Central memory CD8-positive, alpha-beta T cell (primary cell): ENCODE measurements at regions not wholly inside any gene's neighbourhood (a gene's known extent, or its start where the extent isn't known, plus 50 kb on each side); places are given as distances from the start of the nearest gene placed in this dataset.

ENCODE experiments used
- ATAC-seq: fragments of 150-1000 bp; cut with Tn5 transposase; replicated peaks from 2 replicates; pipeline ENCODE4 v1.10.0; 2022; ENCODE audit warnings: mild to moderate bottlenecking, moderate FRiP score, moderate number of reproducible peaks; ENCODE audit not compliant: poor library complexity, severe bottlenecking; ENCODE audit errors: extremely low read depth
- DNase-seq, 2 donors: peaks; one replicate each; pipeline ENCODE4 v3.0.0; 2021; ENCODE audit warnings: low spot score in 2 of 2
- H3K27ac Mint-ChIP-seq: one replicate; pipeline ENCODE4 v1.8.0; 2022; ENCODE audit warnings: low read depth, mild to moderate bottlenecking, moderate library complexity, mixed read lengths
- H3K27me3 Mint-ChIP-seq: one replicate; pipeline ENCODE4 v1.8.0; 2022; ENCODE audit warnings: mixed read lengths
- H3K36me3 Mint-ChIP-seq: one replicate; pipeline ENCODE4 v1.8.0; 2022; ENCODE audit warnings: mild to moderate bottlenecking, moderate library complexity, mixed read lengths; ENCODE audit not compliant: insufficient read depth
- H3K4me1 Mint-ChIP-seq: one replicate; pipeline ENCODE4 v1.8.0; 2022; ENCODE audit warnings: mixed read lengths
- H3K4me3 Mint-ChIP-seq: one replicate; pipeline ENCODE4 v1.8.0; 2022; ENCODE audit warnings: mild to moderate bottlenecking, moderate library complexity, mixed read lengths
- H3K9me3 Mint-ChIP-seq: one replicate; pipeline ENCODE4 v1.8.0; 2022; ENCODE audit warnings: mixed read lengths

DNA sequence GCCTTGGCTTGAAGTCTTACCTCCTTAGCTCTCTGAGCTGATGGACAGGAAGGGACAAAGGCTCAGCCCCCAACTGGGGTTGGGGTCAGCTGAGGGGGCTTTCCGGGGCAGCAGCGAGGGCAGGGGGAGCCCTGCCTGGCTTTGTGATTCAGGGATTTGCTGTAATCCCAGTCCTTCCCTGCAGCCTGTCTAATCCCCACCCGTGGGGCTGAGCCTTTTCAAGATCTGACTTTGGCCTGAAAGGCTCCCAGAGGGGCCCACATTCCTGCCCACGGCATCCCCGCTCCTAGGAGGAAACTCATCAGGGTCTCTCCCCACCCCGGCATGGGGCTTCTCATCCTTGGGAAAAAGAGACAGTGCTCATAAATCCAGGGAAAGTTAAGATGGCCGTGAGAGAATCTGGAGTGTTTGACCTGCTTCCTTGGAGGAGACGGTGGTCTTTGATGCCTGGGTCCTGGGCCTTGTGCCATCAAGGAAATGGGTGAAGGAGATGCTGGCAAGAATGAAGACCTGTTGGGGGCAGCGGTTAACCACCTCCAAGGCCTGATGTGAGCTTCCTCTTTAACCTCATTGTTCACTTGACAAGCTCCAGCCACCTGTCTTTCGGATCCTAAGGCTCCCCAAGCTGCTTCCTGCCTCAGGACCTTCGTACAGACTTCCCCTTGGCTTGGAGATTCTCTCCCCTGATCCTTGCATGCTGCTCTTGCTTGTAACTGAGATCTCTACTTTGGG lies 83.1 kb upstream of the WNT4 start:
- DNase-seq (no peak), ATAC-seq (no peak)
- no peaks in the 10 kb centered on the region for H3K9me3 Mint-ChIP-seq
- no peak overlapping the region for H3K4me3 Mint-ChIP-seq
- H3K27me3 Mint-ChIP-seq = peaks cover 70% of the 10 kb centered on the region
- H3K27ac Mint-ChIP-seq = no peak overlapping the region
- H3K4me1 Mint-ChIP-seq = no peaks in the 10 kb centered on the region
- H3K36me3 Mint-ChIP-seq = peaks cover 2% of the 10 kb centered on the region

DNA sequence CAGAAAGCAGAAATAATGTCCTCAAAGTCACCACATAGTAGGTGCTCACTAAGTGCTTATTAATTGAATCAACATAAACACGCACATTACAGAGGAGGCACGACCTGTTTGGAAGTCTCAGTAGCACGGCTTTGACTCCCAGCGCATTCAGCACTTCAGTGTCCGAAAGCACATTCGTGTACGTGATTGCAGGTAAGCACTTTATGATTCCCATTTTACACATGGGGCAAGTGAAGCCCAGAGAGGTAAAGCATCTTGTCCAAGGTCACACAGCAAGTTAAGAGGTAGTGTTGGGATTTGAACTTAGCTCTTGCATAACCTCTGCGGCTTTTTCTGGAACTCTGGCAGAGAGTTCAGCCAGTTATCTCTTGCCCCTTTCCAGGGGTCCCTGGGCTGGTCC lies 85.2 kb upstream of the WNT4 start:
- Mint-ChIP-seq H3K27ac (no peak overlapping the region), H3K9me3 (no peaks in the 10 kb centered on the region), H3K4me3 (no peak overlapping the region), H3K27me3 (peaks cover 52% of the 10 kb centered on the region), H3K36me3 (peaks cover 2% of the 10 kb centered on the region), H3K4me1 (no peaks in the 10 kb centered on the region)
- ATAC-seq (no peak), DNase-seq (no peak)

DNA sequence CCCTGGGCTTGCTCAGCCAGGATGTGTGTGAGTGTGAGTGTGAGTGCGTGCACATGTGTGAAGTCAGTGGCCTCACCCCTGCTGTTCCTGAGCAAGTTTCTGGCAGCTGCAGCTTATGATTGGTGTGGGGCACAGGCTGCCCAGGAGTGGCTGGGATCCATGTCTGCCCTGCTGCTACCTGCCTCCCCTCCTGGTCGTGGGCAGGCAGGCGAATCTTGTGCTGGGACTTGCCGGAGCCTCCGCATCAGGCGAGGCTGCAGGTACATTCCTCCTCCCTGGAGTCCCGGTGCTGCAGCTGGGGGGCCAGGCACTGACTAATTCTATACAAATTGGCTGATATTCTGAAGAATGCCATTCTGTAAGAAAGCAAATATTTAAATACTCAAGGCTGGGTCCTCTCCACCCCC lies 85.6 kb upstream of the WNT4 start:
- H3K36me3 Mint-ChIP-seq = peaks cover 2% of the 10 kb centered on the region
- H3K27me3 Mint-ChIP-seq = peaks cover 48% of the 10 kb centered on the region
- H3K27ac Mint-ChIP-seq = no peak overlapping the region
- no peaks in the 10 kb centered on the region for H3K9me3 Mint-ChIP-seq
- no peaks in the 10 kb centered on the region for H3K4me1 Mint-ChIP-seq
- ATAC-seq (no peak), DNase-seq (no peak)
- H3K4me3 Mint-ChIP-seq = no peak overlapping the region

DNA sequence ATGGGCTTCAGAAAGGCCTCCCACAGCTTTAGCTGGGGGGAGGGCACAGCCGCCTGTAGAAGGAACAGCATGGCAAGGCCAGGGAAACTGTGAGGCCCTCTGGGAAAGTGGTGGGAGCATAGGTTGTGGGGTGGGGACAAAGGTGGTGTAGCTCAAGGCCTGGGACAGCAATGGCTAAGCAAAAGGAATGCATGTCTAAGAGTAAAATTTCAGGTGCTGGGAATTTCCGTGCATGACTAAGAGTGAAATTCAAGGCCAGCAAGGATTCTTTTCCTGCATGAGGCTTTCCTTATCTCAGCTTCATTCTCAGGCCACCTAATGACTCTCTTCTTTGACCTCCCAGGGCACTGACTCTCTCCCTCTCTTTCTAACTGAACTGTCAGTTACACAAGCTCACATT lies 86.5 kb upstream of the WNT4 start:
- no peak for ATAC-seq

DNA sequence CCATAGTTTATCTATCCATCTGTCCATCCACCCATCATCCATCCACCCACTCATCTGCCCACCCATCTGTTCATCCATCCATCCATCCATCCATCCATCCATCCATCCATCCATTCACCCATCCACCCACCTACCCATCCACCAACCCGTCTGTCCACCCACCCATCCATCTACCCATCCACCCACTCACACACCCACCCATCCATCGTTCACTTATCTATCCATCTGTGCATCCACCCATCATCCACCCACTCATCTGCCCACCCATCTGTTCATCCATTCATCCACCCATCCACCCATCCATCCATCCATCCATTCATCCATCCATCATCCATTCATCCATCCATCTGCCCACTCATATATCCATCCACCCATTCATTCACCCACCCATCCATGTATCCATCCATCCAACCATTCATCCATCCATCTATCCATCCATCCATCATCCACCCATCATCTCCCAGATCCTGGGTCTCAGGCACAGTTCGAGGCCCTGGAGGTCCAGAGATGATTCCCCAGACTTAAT lies 88.2 kb upstream of the WNT4 start:
- DNase-seq = no peak
- H3K36me3 Mint-ChIP-seq = no peaks in the 10 kb centered on the region
- no peaks in the 10 kb centered on the region for H3K9me3 Mint-ChIP-seq
- ATAC-seq = no peak
- peaks cover 43% of the 10 kb centered on the region for H3K27me3 Mint-ChIP-seq
- no peak overlapping the region for H3K27ac Mint-ChIP-seq
- H3K4me3 Mint-ChIP-seq = no peak overlapping the region
- no peaks in the 10 kb centered on the region for H3K4me1 Mint-ChIP-seq

More for the DNA sequence above, 86.5 kb upstream of the WNT4 start:
- Mint-ChIP-seq H3K9me3 (no peaks in the 10 kb centered on the region), H3K4me1 (no peaks in the 10 kb centered on the region), H3K27me3 (peaks cover 45% of the 10 kb centered on the region), H3K36me3 (peaks cover 2% of the 10 kb centered on the region), H3K4me3 (no peak overlapping the region), H3K27ac (no peak overlapping the region)
- no peak for DNase-seq

DNA sequence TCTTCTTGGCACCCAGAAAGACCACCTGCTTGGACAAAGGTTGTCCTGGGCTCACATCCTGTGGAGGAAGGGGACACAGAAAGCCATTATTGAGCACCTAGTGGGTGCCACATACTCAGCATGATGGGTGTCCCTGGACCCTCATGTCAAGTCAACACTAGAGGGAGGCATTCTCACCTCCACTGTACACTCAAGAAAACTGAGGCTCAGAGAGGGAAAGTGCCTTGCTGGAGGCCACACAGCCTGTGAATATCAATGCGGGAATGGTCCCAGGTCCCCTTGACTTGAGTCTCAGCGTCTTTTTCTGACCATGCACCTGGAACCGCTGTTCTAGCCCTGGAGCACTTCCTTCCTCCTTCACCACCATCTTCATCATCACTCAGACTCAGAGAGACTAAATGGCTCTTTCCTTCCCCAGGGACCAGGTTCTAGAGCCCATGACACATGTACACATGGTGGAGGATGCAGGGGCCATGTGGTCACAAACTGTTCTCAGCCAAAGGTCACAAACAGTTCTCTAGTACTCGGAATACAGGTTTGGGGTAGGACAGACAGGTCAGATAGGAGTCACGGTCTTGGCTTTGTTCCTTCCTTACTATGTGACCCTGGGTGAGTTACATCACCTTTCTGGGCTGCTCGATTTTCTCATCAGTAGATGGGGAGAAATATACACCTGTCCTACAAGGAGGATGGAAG lies 89.2 kb upstream of the WNT4 start:
- no peak for DNase-seq
- H3K36me3 Mint-ChIP-seq = no peaks in the 10 kb centered on the region
- H3K27me3 Mint-ChIP-seq = peaks cover 36% of the 10 kb centered on the region
- no peak for ATAC-seq
- no peak overlapping the region for H3K4me3 Mint-ChIP-seq
- no peaks in the 10 kb centered on the region for H3K4me1 Mint-ChIP-seq
- H3K9me3 Mint-ChIP-seq = no peaks in the 10 kb centered on the region
- H3K27ac Mint-ChIP-seq = no peak overlapping the region

DNA sequence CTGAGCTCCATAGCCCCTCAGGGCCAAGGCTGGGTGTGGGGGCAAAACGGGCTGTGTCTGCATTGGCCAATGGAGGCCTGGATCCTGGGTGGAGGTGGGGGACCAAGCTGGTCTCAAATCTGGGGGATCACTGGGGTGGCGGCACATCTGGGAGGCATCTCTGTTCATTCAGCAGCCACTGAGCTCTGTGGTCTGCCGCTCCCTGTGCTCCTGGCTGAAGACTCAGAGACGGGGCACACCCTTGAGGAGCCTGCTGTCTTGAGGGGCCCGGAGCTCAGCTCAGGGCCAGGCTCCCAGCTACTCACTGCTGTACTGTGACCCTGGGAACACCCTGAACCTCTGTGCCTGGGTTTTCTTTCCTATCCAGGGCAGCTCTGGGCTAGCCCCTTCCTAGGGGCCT lies 90.3 kb upstream of the WNT4 start:
- peaks cover 32% of the 10 kb centered on the region for H3K27me3 Mint-ChIP-seq
- H3K36me3 Mint-ChIP-seq = no peaks in the 10 kb centered on the region
- DNase-seq (no peak), ATAC-seq (no peak)
- H3K9me3 Mint-ChIP-seq = no peaks in the 10 kb centered on the region
- no peaks in the 10 kb centered on the region for H3K4me1 Mint-ChIP-seq
- no peak overlapping the region for H3K4me3 Mint-ChIP-seq
- no peak overlapping the region for H3K27ac Mint-ChIP-seq

DNA sequence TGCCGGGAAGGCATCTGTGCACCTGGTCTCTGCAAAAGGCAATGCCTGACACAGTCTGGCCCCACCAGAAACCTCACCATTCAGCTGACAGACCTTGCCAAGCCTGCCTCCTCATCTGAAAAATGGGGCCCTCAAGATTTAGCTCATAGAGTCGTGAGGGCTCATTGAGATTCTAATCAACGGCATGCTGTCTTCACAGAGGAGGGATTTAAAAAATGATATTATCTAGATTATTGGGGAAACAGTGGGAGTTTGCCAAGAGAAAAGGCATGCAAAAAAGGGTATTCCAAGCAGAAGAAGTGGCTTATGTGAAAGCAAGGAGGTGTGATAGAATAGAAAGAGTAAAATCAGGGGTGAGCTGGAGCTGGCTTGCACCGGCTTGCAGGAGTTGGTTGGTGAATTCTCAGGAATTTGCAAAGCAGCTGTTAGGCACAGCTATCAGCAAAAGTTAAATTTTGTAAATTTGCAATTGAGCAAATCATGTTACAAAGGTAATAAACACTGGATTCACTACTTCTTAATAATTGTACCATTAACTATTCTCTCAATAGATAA lies 91.7 kb upstream of the WNT4 start:
- peaks cover 32% of the 10 kb centered on the region for H3K27me3 Mint-ChIP-seq
- no peak for ATAC-seq
- DNase-seq = no peak
- H3K4me1 Mint-ChIP-seq = no peaks in the 10 kb centered on the region
- no peaks in the 10 kb centered on the region for H3K36me3 Mint-ChIP-seq
- no peaks in the 10 kb centered on the region for H3K9me3 Mint-ChIP-seq
- no peak overlapping the region for H3K4me3 Mint-ChIP-seq
- no peak overlapping the region for H3K27ac Mint-ChIP-seq

DNA sequence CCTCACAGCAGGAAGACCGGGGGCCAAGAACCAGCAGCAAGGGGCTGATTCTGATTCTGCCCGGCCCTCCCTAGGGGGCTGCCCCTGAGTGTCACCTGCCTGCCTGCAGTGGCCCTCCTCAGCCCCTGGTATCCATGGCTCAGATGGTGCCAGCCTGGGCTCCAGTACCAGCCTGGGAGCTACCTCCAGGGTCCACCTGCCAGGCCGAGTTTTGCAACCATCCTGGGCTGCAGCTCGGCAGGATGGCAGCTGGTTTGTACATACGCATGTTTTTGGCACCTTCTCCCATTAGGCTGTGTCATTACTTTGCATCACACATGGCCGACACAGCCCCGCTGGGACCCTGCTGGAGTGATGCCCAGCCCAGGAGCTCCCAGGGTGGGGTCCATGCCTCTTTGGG lies 93.3 kb upstream of the WNT4 start:
- no peaks in the 10 kb centered on the region for H3K36me3 Mint-ChIP-seq
- H3K4me1 Mint-ChIP-seq = no peaks in the 10 kb centered on the region
- ATAC-seq (no peak), DNase-seq (no peak)
- H3K27ac Mint-ChIP-seq = no peak overlapping the region
- H3K4me3 Mint-ChIP-seq = no peak overlapping the region
- no peaks in the 10 kb centered on the region for H3K9me3 Mint-ChIP-seq
- H3K27me3 Mint-ChIP-seq = peaks cover 19% of the 10 kb centered on the region

DNA sequence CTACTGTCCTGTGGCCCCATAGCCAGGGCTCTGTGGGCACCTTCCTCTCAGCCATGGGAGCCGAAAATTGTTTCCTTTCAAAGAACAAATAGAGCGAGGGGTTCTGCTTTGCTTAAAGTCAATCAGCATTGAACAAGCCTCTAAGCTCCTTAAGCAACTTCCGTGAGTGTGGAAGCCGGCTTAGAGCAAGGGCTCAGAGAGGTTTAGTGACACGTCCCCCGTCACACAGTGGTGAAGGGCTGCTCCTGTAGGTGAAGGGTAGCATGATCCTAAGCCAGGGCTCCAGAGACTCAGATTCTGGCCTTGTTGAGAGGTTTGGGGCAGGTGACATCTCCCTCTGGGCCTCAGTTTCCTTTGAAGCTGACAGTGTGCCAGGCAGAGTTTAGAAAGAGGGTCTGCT lies 94.0 kb upstream of the WNT4 start:
- Mint-ChIP-seq H3K36me3 (no peaks in the 10 kb centered on the region), H3K27ac (no peak overlapping the region), H3K27me3 (peaks cover 27% of the 10 kb centered on the region), H3K9me3 (no peaks in the 10 kb centered on the region), H3K4me3 (no peak overlapping the region), H3K4me1 (no peaks in the 10 kb centered on the region)
- DNase-seq (no peak), ATAC-seq (no peak)

DNA sequence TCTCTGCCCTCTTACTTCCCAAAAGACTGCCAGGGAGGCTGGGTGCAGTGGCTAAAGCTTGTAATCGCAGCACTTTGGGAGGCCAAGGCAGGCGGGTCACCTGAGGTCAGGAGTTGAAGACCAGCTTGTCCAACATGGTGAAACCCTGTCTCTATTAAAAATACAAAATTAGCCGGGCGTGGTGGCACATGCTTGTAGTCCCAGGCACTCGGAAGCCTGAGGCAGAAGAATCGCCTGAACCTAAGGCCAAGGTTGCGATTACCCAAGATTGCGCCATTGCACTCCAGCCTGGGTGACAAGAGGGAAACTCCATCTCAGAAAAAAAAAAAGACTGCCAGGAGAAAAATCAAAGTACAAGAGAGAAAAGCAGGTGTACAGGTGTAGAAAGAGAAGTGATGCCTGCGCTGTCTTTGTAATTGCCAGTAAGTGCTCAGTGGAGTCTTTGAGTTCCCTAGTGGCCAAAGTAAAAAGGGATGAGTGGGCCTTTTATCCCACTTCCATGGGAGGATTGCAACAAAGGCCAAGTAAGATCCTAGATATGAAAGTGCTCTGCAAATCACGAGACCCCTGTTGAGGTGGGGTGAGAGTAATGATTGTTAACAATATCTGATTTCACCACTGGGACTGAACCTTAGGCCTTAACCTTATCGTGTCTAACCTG lies 94.7 kb upstream of the WNT4 start:
- DNase-seq (no peak), ATAC-seq (no peak)
- no peak overlapping the region for H3K27ac Mint-ChIP-seq
- no peaks in the 10 kb centered on the region for H3K9me3 Mint-ChIP-seq
- H3K36me3 Mint-ChIP-seq = no peaks in the 10 kb centered on the region
- H3K4me3 Mint-ChIP-seq = no peak overlapping the region
- H3K27me3 Mint-ChIP-seq = peaks cover 33% of the 10 kb centered on the region
- H3K4me1 Mint-ChIP-seq = no peaks in the 10 kb centered on the region

DNA sequence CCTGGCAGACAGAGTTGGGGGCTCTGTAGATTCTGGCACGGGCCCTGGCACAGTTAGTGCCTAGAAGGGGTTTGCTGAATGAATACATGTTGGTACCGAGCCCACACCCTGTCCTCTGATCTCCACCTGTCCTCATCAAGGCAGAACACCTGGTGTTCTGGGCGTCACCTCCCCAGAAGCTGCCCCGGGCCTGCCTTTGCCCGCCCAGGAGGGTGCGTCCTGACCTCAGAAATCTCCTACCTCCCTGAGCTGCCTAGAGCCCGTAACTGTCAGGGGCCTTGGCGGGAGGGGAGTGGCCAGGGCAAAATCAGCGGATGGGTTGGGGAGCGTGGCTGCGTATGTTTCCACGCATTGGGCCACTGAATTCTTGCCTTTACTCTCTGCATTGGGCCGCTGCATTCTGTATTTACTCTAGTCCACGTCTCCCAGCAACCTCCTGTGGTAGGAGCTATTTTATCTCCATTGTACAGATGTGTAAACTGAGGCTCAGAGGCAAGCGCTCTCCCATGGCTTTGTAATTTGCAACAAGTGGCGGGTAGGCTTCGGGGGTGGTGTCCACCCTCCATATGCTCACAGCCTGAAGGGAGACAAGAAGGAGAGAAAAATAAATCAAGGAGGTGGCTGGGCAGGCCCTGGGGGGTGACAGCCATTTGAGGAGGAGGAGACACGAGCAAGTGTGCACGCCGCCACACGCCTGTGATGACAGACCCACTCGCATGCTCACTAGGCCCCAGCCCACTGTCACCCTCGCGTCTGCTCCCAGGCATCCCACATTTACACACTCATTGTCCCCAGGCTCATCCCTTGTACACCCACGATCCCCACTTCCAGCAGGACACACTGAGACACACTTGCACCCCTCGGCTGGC lies 95.7 kb upstream of the WNT4 start:
- Mint-ChIP-seq H3K27me3 (peaks cover 42% of the 10 kb centered on the region), H3K27ac (no peak overlapping the region), H3K4me3 (no peak overlapping the region), H3K4me1 (no peaks in the 10 kb centered on the region), H3K9me3 (no peaks in the 10 kb centered on the region), H3K36me3 (no peaks in the 10 kb centered on the region)
- DNase-seq = no peak
- ATAC-seq = no peak
